Activated CD4-positive, alpha-beta T cell treated with anti-CD3 and anti-CD28 coated beads, Interleukin-2, Interleukin-6, amounts not matched to agents 100 ng/mL and 50 ng/mL, durations not matched to agents 16 hours and 8 hours (primary cell): ENCODE measurements at regions not wholly inside any gene's neighbourhood (a gene's known extent, or its start where the extent isn't known, plus 50 kb on each side); places are given as distances from the start of the nearest gene placed in this dataset.
"Not testable (repeated sequence)": the region's sequence is repeated elsewhere in the genome, so short reads cannot be mapped to it uniquely, and the experiment has no call there.

Experiments
- DNase-seq: peaks from one replicate; pipeline ENCODE4 v3.0.0-alpha.2; 2020

DNA sequence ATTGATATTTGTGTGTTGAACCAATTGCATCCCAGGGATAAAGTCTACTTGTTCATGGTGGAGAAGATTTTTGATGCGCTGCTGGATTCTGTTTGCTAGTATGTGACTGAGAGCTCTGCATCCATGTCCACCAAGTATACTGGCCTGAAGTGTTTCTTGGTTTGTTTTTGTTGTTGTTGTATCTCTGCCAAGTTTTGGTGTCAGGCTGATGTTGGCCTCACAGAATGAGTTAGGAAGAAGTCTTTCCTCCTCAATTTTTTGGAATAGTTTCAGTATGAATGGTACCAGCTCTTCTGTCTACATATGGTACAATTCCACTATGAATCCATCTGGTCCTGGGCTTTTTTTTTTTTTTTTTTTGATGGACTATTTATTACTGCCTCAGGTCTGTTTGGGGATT, 50.9 kb upstream of the OSTN start:
- DNase-seq: no peak

DNA sequence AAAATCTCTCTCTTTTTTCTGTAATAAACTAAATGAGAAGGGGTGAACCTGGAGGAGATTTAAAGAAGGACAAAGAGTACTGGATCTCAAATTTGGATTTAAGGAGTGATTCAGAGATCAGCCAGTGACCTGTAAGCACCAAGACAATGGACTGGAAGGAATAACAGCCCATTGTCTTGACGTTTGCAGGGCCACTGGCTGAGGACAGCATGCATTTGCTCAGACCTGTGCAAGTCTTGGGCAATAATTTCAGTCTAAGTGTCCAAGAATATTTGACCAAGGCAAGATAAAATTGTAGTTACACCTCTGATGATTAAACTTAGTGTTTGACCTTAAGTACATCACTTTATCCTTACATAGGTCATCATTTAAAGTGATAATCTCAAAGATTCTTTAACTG, 55.8 kb upstream of the OSTN start:
- no peak for DNase-seq

DNA sequence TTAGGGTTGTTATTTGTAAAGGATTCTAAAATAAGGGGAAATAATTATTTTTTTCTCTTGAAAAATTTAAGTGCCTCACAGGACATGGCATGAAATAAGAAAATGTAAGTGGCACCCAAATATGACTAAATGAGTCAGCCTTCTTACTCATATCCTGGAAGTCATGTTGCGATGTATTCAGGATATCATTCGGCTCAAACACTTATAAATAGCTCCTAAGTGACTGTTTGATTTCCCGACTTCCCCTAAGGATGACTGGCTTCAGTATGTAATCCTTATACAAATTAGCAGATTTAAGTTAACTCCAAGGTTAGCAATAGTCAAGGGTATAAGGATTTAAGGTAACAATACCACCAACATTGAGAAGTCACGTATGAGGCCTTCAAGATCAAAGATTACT, 57.3 kb upstream of the OSTN start:
- DNase-seq: peak; percentile 3

DNA sequence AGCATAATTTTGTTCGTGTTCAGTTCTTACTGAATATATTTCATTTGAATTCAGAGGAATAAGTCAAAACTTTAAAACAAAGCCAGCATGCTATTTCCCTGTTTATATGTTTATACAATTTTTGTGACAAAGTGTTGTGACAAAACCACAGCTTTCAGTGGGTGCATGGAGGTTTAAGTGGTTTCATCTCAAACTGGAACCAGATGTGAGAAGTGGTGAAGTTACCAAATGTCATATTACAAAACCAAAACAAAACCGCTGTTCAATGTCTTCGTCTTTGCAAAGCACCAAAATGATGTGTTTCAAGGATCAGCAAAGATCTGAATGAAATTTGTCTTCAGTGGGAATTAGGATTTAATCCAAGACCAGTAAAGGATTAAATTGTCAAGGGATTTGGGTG, 59.3 kb upstream of the OSTN start:
- peak; percentile 8 for DNase-seq

DNA sequence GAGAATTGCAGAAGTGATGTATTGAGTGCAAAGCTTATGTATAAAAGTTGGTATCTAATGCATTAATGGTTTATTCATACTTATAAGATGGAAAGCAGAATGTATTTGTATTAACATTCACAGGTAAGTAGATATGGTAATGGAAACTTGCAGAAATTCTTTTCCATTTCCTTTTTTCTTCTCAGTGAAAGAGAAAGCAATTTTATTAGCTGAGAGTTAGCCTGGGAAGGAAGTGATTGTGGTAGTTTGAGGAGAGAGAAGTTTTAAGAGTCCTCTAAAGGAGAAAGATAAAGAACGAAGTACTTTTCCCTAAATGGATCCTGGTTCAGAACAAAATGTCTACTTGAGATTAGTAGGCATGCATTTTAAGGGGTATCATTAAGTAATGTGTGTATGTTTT, 60.1 kb upstream of the OSTN start:
- no peak for DNase-seq

DNA sequence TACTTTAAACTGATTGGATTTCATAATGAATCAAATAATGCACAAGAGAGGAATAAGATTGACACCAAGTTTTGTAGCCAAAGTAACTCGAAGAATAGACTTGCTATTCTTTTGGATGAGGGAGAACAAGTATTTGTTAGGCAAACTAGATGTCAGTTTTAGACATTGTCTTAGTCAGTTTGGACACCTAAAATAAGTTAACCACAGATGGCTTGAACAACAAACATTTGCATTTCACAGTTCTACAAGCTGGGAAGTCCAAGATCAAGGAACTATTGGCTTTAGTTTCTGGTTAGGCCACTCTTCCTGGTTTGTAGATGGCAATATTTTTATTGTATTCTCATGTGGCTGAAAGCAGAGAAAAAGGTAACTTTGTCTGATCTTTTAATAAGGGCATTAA, 61.3 kb upstream of the OSTN start:
- no peak for DNase-seq

DNA sequence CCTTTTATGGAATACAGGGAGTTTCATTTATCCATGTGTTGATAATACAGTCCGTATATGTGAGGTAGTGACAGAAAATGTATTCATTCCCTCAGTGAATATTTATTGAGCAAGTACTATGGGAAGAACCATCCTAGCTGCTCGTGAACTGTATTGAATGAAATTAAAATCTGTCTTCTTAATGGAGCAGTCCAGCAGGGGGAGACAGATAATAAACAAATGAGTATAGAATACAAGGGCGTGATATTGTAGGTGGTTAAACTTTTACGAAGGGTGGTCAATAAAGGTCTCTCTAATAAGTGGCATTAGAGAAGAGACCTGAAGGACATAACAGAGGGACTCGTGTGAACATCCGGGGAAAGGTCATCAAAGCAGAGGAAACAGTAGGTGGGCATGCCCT, 62.7 kb upstream of the OSTN start:
- DNase-seq: no peak

DNA sequence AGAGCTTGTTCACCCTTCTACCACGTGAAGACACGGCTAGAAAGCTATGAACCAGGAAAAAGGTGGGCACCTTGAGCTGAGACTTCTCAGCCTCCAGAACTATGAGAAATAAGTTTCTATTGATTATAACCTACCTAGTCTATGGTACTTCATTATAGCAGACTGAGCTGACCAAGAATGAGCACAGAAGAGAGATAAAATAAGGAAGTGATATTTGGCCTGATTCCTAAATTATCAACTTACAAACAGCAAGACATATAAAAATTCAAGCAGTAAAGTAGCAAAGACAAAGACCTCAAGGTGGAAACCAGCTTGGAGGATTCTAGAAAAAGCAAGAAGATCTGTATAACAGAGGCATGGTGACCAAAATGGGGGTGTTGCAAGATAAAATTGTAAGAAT, 63.9 kb upstream of the OSTN start:
- no peak for DNase-seq

DNA sequence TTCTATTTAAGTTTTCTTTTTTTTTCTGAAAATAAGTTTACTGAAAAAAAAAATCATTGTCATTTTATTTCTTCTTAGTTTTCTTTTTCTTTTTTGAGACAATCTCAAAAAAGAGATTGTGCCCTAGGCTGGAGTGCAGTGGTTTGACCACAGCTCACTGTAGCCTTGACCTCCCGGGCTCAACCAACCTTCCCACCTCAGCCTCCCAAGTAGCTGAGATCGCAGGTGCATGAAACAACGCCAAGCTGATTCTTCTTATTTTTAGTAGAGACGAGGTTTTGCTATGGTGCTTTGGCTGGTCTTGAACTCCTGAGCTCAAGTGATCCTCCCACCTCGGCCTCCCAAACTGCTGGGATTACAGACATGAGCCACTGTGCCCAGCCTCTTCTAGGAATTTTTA, 65.7 kb upstream of the OSTN start:
- DNase-seq: no peak

DNA sequence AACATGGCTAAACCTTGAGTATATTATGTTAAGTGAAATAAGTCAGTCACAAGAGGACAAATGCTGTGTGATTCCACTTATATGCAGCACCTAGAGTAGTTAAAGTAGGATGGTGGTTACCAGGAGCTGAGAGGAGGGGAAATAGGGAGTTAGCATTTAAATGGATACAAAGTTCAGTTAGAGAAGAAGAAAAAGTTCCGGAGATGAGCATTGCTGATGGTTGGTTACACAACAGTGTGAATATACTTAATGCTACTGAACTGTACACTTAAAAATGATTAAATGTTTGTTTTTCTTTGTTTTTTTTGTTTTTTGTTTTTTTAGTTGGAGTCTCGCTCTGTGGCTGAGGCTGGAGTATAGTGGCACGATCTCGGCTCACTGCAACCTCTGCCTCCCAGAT, 67.7 kb upstream of the OSTN start:
- DNase-seq: no peak

DNA sequence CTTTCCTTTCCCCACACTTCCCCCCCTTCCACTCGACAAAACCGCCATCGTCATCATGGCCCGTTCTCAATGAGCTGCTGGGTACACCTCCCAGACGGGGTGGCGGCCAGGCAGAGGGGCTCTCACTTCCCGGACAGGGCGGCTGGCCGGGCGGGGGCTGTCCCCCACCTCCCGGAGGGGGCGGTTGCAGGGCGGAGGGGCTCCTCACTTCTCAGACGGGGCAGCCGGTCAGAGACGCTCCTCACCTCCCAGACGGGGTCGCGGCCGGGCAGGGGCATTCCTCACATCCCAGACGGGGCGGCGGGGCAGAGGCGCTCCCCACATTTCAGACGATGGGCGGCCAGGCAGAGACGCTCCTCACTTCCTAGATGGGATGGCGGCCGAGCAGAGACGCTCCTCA, 74.2 kb upstream of the OSTN start:
- not testable (repeated sequence) for DNase-seq

DNA sequence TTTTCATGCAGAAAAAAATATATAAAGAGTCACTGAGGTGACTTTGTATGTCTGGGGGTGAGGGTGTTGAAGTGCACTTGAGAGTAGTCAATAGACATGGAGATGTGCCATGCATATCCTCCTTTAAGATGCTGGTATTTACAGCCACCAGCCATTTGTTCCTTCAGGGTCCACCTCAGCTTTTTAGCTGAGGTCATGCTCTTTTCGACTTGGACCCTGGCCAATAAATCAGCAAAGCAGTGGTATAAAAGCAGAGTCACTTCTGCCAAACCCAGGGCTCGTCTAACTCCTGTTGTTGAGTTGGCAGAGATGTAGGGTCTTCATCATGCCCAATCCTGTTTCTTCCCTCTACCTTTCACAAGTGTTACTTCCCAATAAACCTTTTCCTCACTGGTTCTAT, 75.1 kb upstream of the OSTN start:
- no peak for DNase-seq

DNA sequence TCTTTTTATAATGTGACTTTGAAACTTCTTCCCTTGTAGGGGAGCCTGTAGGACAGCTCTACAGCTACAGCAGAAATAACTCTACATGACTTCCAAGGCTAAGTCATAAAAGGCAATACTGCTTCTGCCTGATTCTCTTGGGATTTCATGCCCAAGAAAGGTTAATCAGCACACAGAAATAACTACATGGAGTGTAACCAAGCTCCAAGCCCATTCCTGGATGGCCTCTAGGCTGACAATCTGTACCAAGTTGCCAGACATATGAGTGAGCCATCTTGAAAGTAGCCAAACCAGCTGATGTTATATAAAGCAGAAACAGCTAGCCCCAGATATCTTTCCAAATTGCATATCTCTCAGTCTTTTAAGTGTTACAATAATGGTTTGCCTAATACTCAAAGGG, 75.8 kb upstream of the OSTN start:
- DNase-seq: no peak

DNA sequence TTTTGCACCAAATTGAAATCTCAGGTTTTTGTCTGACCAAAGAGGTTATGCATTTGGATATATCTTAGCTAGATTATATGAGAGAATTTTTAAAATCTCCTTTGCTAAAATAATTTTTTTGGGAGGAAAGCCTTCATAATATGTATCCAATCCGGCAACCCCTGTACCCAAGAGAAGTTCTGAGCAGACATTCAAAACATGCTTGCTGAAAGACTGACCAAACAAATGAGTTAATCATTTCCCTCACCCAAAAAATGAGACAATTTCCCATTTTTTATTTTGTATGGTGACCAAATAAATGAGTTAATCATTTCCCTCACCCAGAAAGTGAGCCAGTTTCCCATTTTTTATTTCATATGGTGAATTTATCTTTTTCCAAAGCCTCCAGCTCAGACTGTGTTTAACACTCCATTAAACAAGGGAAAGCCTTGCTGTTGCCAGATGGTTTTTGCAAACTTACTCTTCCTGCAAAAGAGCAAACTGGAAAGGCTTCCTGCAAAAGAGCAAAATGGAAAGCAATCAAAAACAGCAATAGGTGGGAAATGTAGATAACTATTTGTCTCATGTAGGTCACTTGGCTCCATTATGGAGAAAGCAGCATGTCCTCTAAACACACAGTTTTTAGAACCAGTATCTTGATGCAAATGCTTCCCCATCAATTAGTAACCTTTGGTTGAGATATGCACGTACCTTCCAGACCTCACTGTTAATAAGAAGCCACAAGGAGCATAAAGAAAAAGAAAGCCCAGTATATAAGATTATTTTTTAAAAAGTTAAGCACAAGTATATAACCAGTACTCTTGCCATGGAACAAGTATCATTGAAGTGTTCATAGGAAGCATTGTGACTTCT, 78.4 kb upstream of the OSTN start:
- no peak for DNase-seq

DNA sequence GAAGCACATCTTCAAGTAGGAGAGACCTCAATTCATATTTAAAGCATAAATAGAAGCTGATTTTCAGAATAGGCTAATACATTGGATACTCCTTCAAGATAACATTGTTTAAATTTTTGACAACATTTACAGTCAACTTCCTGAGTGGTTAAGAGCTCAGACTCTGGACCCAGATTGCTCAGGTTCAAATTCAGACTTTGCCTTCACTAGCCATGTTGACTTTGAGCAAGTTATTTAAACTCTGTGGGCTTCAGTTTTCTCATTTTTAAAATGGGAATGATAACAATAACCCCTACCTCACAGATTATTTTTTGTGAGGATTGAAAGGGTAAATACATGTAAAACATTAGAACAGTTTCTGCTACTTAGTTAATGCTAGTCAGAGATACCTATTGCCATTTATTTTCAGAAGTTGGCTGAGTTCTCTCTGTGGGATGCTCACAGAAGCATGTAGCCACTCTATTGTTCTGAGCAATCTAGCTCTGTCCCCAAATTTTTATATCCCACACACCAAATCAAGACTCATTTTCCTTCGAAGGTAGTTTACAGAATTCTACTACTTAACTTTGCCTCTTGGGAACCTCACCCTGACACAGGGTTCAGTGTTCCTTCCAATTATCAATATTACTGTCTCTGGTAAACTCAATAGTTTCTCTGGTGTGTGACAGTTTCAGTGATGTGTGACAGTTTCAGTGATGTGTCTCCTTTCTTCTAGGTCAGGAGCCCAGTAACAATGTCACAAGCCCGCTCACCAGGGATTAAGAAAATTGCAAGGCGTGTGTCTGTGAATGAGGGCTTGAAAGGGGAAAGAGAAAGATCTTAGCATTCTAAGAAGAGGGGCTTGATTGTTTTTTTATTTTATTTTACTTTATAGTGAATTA, 79.4 kb upstream of the OSTN start:
- DNase-seq: no peak

DNA sequence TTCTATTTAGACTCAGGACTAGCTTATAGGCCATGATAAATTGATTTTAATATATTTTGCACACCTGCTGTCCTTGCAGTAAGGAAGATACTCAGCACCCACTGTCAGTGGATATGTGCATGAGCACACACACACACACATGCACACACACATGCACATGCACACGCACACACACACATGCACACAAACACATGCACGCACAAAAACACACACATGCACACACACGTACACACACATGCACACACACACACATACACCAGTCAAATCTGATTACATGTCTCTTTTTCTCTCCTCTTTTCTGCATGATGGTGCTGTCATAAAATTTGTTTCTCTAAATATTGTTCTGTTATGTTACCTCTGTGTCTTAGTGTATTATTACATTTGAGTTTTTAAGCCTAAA, 87.3 kb upstream of the OSTN start:
- DNase-seq: no peak

DNA sequence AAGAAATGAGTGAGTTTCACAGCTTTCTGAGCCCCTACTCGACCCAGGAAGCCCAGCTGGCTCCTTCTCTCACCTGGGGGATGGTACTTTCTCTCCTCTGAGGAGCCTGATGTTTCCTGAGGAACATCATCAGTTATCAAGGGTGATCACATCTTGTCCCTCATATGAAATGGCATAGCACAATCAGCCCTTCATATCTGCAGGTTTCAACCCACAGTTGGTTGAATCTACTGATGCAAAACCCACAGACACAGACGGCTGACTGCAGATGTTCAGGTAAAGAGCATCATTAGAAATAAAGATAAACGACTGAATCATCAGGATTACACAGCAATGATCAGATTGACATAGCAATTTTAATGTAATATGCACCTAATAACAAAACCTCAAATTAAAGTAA, 93.6 kb upstream of the OSTN start:
- DNase-seq: no peak

DNA sequence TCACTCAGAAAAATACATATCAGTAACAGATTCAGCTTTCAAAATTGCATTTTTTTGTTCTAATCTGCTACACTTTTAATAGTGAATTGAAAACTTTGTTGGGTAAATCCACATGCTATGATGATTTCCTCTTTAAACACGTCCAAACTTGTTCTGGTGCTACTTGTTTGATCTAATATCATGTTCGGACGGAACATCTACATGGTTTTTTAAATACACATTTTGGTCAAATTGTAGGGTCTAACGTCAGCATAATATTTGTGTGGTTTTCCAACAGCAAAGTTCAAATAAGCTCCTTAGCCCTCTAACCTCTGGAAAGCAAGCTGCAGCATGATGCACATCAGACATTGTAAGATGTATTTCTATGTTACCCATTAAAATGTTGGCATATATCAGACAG, 98.5 kb upstream of the OSTN start:
- no peak for DNase-seq

DNA sequence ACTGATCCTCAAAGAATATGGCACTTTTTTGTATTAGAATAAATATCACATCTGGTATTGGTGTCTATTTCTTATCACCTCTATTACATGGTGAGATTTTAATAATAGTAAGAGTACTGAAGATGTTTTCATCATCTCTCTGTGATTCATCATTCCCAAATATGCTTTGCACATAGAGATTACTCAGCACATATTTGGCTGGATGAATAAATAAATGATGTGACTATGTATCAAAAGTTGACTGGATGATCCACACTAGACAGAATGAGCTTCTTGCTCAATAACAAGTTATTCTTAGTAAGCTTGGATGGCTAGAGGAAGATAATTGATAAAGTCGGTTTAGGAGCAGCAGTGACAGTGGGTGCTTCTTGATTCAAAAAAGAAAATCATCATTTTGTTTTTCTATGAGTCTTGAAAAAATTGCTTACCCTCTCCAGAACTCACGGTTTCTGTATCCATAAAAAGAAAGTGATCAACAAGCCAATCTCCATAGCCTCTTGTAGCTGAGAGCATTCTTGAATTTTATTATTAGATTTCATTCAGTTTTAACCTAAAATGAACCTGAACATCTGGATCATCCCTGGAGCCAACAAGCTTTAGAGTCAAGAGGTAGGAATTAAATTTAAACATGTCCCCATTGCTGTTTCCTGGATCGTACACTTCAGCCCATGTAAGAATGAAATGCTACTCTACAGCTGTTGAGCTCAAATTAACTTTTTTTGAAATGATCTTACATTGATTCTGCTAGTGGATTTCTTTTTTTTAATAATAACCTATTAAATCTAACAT, 104.8 kb upstream of the OSTN start:
- DNase-seq: no peak

DNA sequence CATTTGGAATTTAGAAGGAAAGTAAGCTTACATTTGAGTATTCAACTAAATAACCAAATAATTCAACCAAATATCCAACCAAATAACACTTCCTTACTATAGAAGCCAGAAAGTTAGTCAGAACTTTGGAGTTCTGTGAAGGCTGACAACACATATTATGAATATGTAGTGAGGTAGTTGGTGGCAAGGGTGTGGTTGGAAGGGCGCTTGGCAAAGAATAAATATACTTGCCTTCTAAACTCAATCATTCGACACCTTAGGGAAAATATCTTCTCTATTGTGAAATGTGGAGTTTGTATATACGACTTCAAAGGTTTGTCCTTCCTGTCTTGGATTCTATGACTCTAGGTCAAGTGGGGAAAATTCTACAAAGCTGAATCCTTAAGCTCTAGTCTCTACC, 111.7 kb upstream of the OSTN start:
- DNase-seq: no peak

DNA sequence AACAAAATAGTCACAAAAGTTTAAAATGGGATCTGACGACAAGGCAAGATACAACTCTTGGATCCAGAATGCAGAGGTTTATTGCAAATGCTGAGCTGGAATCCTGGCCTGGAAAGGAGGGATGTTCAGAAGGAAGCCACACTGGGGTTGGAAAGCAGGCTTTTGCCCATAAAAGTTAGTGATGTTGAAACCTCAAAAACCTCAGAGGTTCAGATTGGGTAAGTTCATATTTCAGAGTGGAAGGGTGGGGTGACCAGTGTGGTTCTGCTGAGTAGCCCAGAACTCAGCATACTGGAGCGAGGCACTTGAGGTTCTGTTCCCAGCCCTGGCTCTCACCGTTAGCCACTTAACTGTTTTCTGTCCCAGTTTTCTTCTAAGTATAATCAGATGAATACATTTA, 114.0 kb upstream of the OSTN start:
- no peak for DNase-seq

DNA sequence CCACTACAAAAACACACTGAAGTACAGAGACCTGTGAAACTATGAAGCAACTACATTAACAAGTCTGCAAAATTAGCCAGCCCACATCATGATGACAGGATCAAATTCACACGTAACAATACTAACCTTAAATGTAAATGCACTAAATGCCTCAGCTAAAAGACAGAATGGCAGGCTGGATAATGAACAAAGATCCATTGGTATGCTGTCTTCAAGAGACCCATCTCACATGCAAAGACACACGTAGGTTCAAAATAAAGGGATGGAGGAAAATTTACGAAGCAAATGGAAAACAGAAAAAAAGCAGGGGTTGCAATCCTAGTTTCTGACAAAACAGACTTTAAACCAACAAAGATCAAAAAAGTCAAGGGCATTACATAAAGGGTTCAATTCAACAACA, 120.1 kb upstream of the OSTN start:
- not testable (repeated sequence) for DNase-seq

DNA sequence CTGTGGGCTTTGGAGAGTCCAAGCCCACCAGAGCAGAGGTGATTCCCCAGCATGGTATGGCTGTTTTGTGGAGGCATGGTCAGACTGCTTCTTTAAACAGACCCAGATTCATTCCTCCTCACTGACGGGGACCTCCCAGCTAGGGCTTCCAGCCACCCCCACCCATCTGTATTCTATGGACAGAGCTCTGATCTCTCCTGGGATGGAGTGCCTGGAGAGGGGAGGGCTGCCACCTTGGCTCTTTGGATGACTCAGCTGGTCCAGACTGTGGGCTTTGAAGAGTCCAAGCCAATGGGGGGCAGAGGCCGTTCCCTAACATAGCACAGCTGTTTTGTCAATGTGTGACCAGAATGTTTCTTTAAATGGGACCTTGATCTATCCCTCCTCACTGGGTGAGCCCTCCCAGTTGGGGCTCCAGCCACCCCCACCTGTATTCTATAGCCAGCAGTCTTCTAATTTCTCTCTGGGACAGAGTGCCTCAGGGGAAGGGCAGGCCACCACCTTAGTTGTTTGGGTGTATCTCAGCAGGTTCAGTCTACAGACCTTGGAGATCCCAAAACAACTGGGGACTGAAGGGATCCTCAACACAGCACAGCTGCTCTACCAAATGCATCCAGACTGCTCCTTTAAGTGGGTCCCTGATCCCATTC, 122.0 kb upstream of the OSTN start:
- no peak for DNase-seq
